Motor neuron (in vitro differentiated cells): ENCODE measurements at regions not wholly inside any gene's neighbourhood (a gene's known extent, or its start where the extent isn't known, plus 50 kb on each side); places are given as distances from the start of the nearest gene placed in this dataset.

Source experiments
- ATAC-seq, 8 experiments: fragments of 200-7000 bp; cut with Tn5 transposase; replicated peaks in 6 of 8; 2 replicates each; pipeline ENCODE4 v1.8.0; 2021; ENCODE audit warnings: mild to moderate bottlenecking in 8 of 8, moderate library complexity in 8 of 8
- H3K27ac ChIP-seq, 2 donors: fragments of 250-450 bp; sonication (Bioruptor Pico); 2 replicates each; pipeline ENCODE4 v1.9.0; 2021; ENCODE audit warnings: antibody characterized with exemption in 2 of 2, mild to moderate bottlenecking in 2 of 2, moderate library complexity in 1 of 2
- H3K4me1 ChIP-seq, 2 donors: fragments of 250-450 bp; sonication (Bioruptor Pico); replicated peaks in 1 of 2; 2 replicates each; pipeline ENCODE4 v1.6.1; 2021; ENCODE audit warnings: antibody characterized with exemption in 2 of 2, mild to moderate bottlenecking in 2 of 2, moderate library complexity in 1 of 2
- H3K4me3 ChIP-seq, 5 donors: fragments of 250-450 bp; sonication (Bioruptor Pico); 2 replicates each; pipeline ENCODE4 v1.9.0; 2021; ENCODE audit warnings: antibody characterized with exemption in 5 of 5, mild to moderate bottlenecking in 5 of 5, moderate library complexity in 4 of 5
- WGBS, 10 experiments: fragments of 450-650 bp; shearing (Covaris generic); methylation state at CpG; one replicate each; pipeline ENCODE4 v1.0.0; 2022; 5-methylcytosine and 5-hydroxymethylcytosine counted together
- in situ Hi-C, 9 experiments: fragments of 400-800 bp; cut with MboI; loops; one replicate each; pipeline ENCODE4 v1.15.0; 2021; ENCODE audit warnings: low sequenced_read_pairs in 9 of 9, low pct_unique_long_range_greater_than_20kb in 2 of 9; ENCODE audit not compliant: unreplicated experiment in 9 of 9

GRCh38 chr1:59089036-59089798 lies 207.7 kb upstream of the FGGY start:
- Histone ChIP-seq H3K4me1 (no peaks in the 10 kb centered on the region), H3K27ac (no peak overlapping the region), H3K4me3 (no peak overlapping the region)
- ATAC-seq = no peak
- WGBS, 10 experiments = 78 to 100% (median 92%) methylated on average over 1 to 4 of the region's 4 CpGs
- in situ Hi-C loops = no loop called here

- Histone ChIP-seq H3K4me3 (no peak overlapping the region), H3K4me1 (no peaks in the 10 kb centered on the region), H3K27ac (no peak overlapping the region)
- 60 to 100% (median 92%) methylated on average over 1 to 3 of the region's 4 CpGs; no CpG with 5 or more reads in 4 of the 10 experiments for WGBS, 10 experiments
- ATAC-seq = no peak
- in situ Hi-C loops = no loop called here
Measured at GRCh38 chr1:59089922-59090457, 206.9 kb upstream of the FGGY start.

- Histone ChIP-seq H3K4me1 (no peaks in the 10 kb centered on the region), H3K4me3 (no peak overlapping the region), H3K27ac (no peak overlapping the region)
- WGBS, 10 experiments = 71 to 90% (median 74%) methylated on average over 2 to 3 of the region's 3 CpGs; no CpG with 5 or more reads in 7 of the 10 experiments
- ATAC-seq = peak in 2 of 8 experiments; percentile 35 to 82
- in situ Hi-C loops = no loop called here
Measured at GRCh38 chr1:59092126-59092525, 204.8 kb upstream of the FGGY start.

- ATAC-seq = no peak
- in situ Hi-C loops = no loop called here
- Histone ChIP-seq H3K27ac (no peak overlapping the region), H3K4me3 (no peak overlapping the region), H3K4me1 (peaks cover 3 to 4% of the 10 kb centered on the region in 2 donors)
- 65 to 100% (median 88%) methylated on average over 1 to 4 of the region's 4 CpGs for WGBS, 10 experiments
Measured at GRCh38 chr1:59094001-59094400, 202.9 kb upstream of the FGGY start.

- ATAC-seq = no peak
- no peak overlapping the region for H3K27ac ChIP-seq
- in situ Hi-C loops = no loop called here
- H3K4me1 ChIP-seq = peaks cover 3 to 4% of the 10 kb centered on the region in 2 donors
- WGBS, 10 experiments = 67 to 98% (median 89%) methylated on average over 2 to 8 of the region's 8 CpGs; no CpG with 5 or more reads in 3 of the 10 experiments
- no peak overlapping the region for H3K4me3 ChIP-seq
Measured at GRCh38 chr1:59096501-59096900, 200.4 kb upstream of the FGGY start.

GRCh38 chr1:59098655-59099054 lies 198.2 kb upstream of the FGGY start:
- in situ Hi-C loops = no loop called here
- Histone ChIP-seq H3K27ac (no peak overlapping the region), H3K4me1 (peaks cover 3 to 4% of the 10 kb centered on the region in 2 donors), H3K4me3 (no peak overlapping the region)
- 17 to 100% (median 52%) methylated on average over 1 to 2 of the region's 2 CpGs; no CpG with 5 or more reads in 1 of the 10 experiments for WGBS, 10 experiments
- peak in 4 of 8 experiments; percentile 36 to 72 (median 65) for ATAC-seq

- in situ Hi-C loops = no loop called here
- 40 to 100% (median 50%) methylated on average over 1 of the region's 1 CpG; no CpG with 5 or more reads in 3 of the 10 experiments for WGBS, 10 experiments
Measured at GRCh38 chr1:59100708-59101374, 196.1 kb upstream of the FGGY start.

GRCh38 chr1:59101518-59101917 lies 195.4 kb upstream of the FGGY start:
- no peak overlapping the region for H3K4me3 ChIP-seq
- peaks cover 3 to 4% of the 10 kb centered on the region in 2 donors for H3K4me1 ChIP-seq
- 0 to 87% (median 70%) methylated on average over 1 to 2 of the region's 2 CpGs; no CpG with 5 or more reads in 1 of the 10 experiments for WGBS, 10 experiments
- no peak for ATAC-seq
- no peak overlapping the region for H3K27ac ChIP-seq
- in situ Hi-C loops = no loop called here

More at GRCh38 chr1:59100708-59101374, 196.1 kb upstream of the FGGY start:
- Histone ChIP-seq H3K4me3 (no peak overlapping the region), H3K27ac (no peak overlapping the region), H3K4me1 (peaks cover 3 to 4% of the 10 kb centered on the region in 2 donors)
- peak in 2 of 8 experiments; percentile 52 to 66 for ATAC-seq

GRCh38 chr1:59103457-59103856 lies 193.4 kb upstream of the FGGY start:
- H3K4me1 ChIP-seq = peaks cover 2 to 6% of the 10 kb centered on the region in 2 donors
- no peak overlapping the region for H3K27ac ChIP-seq
- in situ Hi-C loops = no loop called here
- H3K4me3 ChIP-seq = no peak overlapping the region
- 10 to 80% (median 57%) methylated on average over 1 to 4 of the region's 4 CpGs; no CpG with 5 or more reads in 3 of the 10 experiments for WGBS, 10 experiments
- ATAC-seq = no peak

GRCh38 chr1:59104191-59104760 lies 192.6 kb upstream of the FGGY start:
- WGBS, 10 experiments = 57 to 100% (median 75%) methylated on average over 1 to 4 of the region's 4 CpGs; no CpG with 5 or more reads in 4 of the 10 experiments

GRCh38 chr1:59105548-59106507 lies 191.1 kb upstream of the FGGY start:
- Histone ChIP-seq H3K27ac (no peak overlapping the region), H3K4me1 (peaks cover 0 to 4% of the 10 kb centered on the region in 2 donors), H3K4me3 (no peak overlapping the region)
- WGBS, 10 experiments = 17 to 86% (median 79%) methylated on average over 1 to 7 of the region's 7 CpGs; no CpG with 5 or more reads in 1 of the 10 experiments
- peak in 1 of 8 experiments; percentile 32 for ATAC-seq
- in situ Hi-C loops = no loop called here

More at GRCh38 chr1:59104191-59104760, 192.6 kb upstream of the FGGY start:
- in situ Hi-C loops = no loop called here
- no peak for ATAC-seq
- Histone ChIP-seq H3K4me1 (peaks cover 0 to 4% of the 10 kb centered on the region in 2 donors), H3K27ac (no peak overlapping the region), H3K4me3 (no peak overlapping the region)

- WGBS, 10 experiments = 57 to 100% (median 96%) methylated on average over 1 to 5 of the region's 5 CpGs; no CpG with 5 or more reads in 6 of the 10 experiments
- in situ Hi-C loops = no loop called here
- no peak for ATAC-seq
- H3K4me3 ChIP-seq = no peak overlapping the region
- no peak overlapping the region for H3K27ac ChIP-seq
- peaks cover 4% of the 10 kb centered on the region in 2 donors for H3K4me1 ChIP-seq
Measured at GRCh38 chr1:59107516-59107915, 189.4 kb upstream of the FGGY start.
